ENCODE measurements at regions not wholly inside any gene's neighbourhood (a gene's known extent, or its start where the extent isn't known, plus 50 kb on each side); places are given as distances from the start of the nearest gene placed in this dataset.

- Histone ChIP-seq H3K27me3 (ENCODE audit: low read length) (no peaks in the 10 kb centered on the region), H3K9me2 (replicated peaks; ENCODE audit: insufficient read depth, low read length) (no peaks in the 10 kb centered on the region), H4K20me1 (ENCODE audit: low read depth, low read length) (no peaks in the 10 kb centered on the region; the same call in 1 of the 2 replicates), H3K9me3 (ENCODE audit: insufficient read depth, low read length) (no peaks in the 10 kb centered on the region), H3K4me2 (ENCODE audit: low read depth, low read length, poor library complexity, severe bottlenecking) (no peak overlapping the region), H3F3A (ENCODE audit: insufficient read depth) (no peaks in the 10 kb centered on the region), H3K36me3 (ENCODE audit: low read length) (no peaks in the 10 kb centered on the region), H3K79me2 (ENCODE audit: insufficient read depth, low read length) (no peaks in the 10 kb centered on the region), H3K27ac (ENCODE audit: low read depth, low read length) (no peak overlapping the region), H2AFZ (ENCODE audit: low read depth, low read length, severe bottlenecking) (no peak overlapping the region), H3K4me3 (ENCODE audit: insufficient read depth, low read length, poor library complexity, severe bottlenecking) (no peak overlapping the region), H3K9ac (ENCODE audit: low read length) (no peak overlapping the region)
- TF ChIP-seq EZH2phosphoT487 (conservative IDR thresholded peaks at IDR 0.05; ENCODE audit: low read length) (no peak), CTCF (IDR thresholded peaks at IDR 0.05; ENCODE audit: insufficient read depth, low read length, poor library complexity, severe bottlenecking) (no peak)
These were observed 114.3 kb upstream of the DST start for GRCh38 chr6:56756791-56757587.

DNA sequence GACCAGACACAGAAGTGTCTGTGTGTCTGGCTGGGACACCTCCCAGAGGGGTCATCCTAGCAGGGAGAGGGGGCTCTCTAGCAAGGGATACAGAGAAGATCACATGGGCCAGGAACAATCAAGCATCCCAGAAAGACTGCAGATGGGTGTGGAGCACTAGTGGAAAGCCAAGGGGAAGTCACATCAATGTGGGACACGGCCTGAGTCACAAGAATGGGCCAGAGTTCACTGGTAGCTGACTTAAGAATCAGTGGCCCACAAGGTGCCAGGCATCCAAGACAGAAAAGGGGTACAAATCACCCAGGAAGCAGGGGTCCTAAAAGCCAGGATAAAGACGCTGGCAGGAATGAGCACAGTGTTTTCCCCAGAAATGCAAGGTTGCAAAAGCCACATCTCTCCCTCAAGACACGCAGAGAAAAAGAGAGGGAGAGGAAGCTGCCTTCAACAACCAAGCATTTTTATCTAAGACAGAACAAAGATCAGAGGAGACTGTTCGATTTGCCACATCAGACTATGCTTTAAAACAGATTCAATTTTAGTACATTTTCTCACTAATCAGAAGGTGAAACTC is 113.6 kb upstream of the DST start:
- H3K36me3 ChIP-seq (ENCODE audit: low read length) = no peaks in the 10 kb centered on the region
- no peaks in the 10 kb centered on the region for H3K9me2 ChIP-seq (replicated peaks; ENCODE audit: insufficient read depth, low read length)
- H2AFZ ChIP-seq (ENCODE audit: low read depth, low read length, severe bottlenecking) = no peak overlapping the region
- no peaks in the 10 kb centered on the region; the same call in 1 of the 2 replicates for H4K20me1 ChIP-seq (ENCODE audit: low read depth, low read length)
- no peak overlapping the region for H3K9ac ChIP-seq (ENCODE audit: low read length)
- H3K27me3 ChIP-seq (ENCODE audit: low read length) = no peaks in the 10 kb centered on the region
- H3K4me2 ChIP-seq (ENCODE audit: low read depth, low read length, poor library complexity, severe bottlenecking) = no peak overlapping the region
- H3K9me3 ChIP-seq (ENCODE audit: insufficient read depth, low read length) = no peaks in the 10 kb centered on the region
- H3K27ac ChIP-seq (ENCODE audit: low read depth, low read length) = no peak overlapping the region
- H3K4me3 ChIP-seq (ENCODE audit: insufficient read depth, low read length, poor library complexity, severe bottlenecking) = no peak overlapping the region
- no peaks in the 10 kb centered on the region for H3F3A ChIP-seq (ENCODE audit: insufficient read depth)
- no peak for TF ChIP-seq CTCF (IDR thresholded peaks at IDR 0.05; ENCODE audit: insufficient read depth, low read length, poor library complexity, severe bottlenecking)
- TF ChIP-seq EZH2phosphoT487 (conservative IDR thresholded peaks at IDR 0.05; ENCODE audit: low read length) = no peak
- no peaks in the 10 kb centered on the region for H3K79me2 ChIP-seq (ENCODE audit: insufficient read depth, low read length)

- Histone ChIP-seq H2AFZ (ENCODE audit: low read depth, low read length, severe bottlenecking) (no peak overlapping the region), H3K36me3 (ENCODE audit: low read length) (no peaks in the 10 kb centered on the region), H3K4me3 (ENCODE audit: insufficient read depth, low read length, poor library complexity, severe bottlenecking) (no peak overlapping the region), H3F3A (ENCODE audit: insufficient read depth) (no peaks in the 10 kb centered on the region), H3K27ac (ENCODE audit: low read depth, low read length) (no peak overlapping the region), H3K9ac (ENCODE audit: low read length) (no peak overlapping the region), H3K27me3 (ENCODE audit: low read length) (no peaks in the 10 kb centered on the region), H3K9me2 (replicated peaks; ENCODE audit: insufficient read depth, low read length) (no peaks in the 10 kb centered on the region), H3K79me2 (ENCODE audit: insufficient read depth, low read length) (no peaks in the 10 kb centered on the region), H4K20me1 (ENCODE audit: low read depth, low read length) (no peaks in the 10 kb centered on the region; the same call in 1 of the 2 replicates), H3K9me3 (ENCODE audit: insufficient read depth, low read length) (no peaks in the 10 kb centered on the region), H3K4me2 (ENCODE audit: low read depth, low read length, poor library complexity, severe bottlenecking) (no peak overlapping the region)
- TF ChIP-seq EZH2phosphoT487 (conservative IDR thresholded peaks at IDR 0.05; ENCODE audit: low read length) (no peak), CTCF (IDR thresholded peaks at IDR 0.05; ENCODE audit: insufficient read depth, low read length, poor library complexity, severe bottlenecking) (no peak)
These were observed 112.4 kb upstream of the DST start for GRCh38 chr6:56755040-56755439.
